HG02763 (cell line): ENCODE measurements at regions not wholly inside any gene's neighbourhood (a gene's known extent, or its start where the extent isn't known, plus 50 kb on each side); places are given as distances from the start of the nearest gene placed in this dataset.

Experiments used
- ATAC-seq: cut with Tn5 transposase; IDR thresholded peaks from one replicate; pipeline ENCODE4 v1.9.1; 2021; ENCODE audit warnings: mild to moderate bottlenecking, moderate library complexity; ENCODE audit not compliant: unreplicated experiment

DNA sequence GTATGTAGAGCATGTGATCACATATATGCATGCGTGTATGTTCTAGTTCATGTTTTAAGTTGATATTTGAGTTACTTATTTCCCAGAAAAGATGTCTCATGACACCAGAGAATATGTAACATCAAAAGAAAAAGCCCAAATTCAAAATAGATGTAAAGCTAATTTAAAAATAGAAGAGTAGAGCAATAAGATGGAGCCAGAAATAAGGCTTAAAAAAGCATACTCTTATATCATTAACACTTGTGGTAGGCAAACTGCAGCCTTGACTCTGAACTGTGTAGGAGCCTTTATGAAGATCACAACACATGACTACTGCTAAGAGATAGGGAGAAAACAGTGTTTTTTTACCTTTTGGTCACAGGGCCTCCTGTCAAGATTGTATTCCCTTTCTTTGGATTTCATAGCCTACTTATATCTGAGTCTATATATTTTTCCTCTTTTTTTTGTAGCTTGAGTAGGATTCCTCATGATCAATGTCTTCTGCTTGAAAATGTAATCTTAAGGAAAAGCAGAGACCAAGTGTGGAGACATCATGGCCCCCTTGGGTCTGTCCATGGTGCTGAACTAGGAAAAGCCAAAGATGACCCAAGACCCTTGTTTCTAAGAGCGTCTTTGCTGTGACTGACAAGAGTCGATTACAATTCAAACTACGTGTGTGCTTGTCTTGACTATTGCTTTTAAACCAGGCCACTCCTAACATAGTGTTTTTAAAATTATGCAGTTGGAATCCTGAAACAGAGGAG is 390.4 kb downstream of the SHISA9 start:
- ATAC-seq, result no peak

GRCh38 chr16:13296206-13296605 is 394.8 kb downstream of the SHISA9 start:
- ATAC-seq, result no peak

DNA sequence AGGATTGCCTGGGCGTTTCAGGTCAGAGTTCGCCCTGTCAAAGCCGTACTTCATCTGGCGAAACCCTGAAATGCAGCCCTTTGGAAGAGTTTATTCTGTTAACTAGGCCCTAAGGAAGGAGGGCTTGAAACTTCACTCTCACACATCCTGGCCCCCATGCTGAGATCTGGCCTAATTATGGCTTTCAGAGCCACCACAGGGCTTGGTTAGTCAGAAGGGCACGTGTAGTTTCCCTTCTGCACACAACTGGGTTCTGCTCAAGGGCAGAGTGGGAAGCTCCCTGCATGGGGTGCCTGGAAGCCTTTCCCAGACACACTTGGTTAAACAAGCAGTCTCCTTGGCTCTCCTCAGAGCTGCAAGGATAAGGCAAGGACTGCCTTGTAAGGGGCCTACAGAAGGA is 397.3 kb downstream of the SHISA9 start:
- no peak for ATAC-seq

DNA sequence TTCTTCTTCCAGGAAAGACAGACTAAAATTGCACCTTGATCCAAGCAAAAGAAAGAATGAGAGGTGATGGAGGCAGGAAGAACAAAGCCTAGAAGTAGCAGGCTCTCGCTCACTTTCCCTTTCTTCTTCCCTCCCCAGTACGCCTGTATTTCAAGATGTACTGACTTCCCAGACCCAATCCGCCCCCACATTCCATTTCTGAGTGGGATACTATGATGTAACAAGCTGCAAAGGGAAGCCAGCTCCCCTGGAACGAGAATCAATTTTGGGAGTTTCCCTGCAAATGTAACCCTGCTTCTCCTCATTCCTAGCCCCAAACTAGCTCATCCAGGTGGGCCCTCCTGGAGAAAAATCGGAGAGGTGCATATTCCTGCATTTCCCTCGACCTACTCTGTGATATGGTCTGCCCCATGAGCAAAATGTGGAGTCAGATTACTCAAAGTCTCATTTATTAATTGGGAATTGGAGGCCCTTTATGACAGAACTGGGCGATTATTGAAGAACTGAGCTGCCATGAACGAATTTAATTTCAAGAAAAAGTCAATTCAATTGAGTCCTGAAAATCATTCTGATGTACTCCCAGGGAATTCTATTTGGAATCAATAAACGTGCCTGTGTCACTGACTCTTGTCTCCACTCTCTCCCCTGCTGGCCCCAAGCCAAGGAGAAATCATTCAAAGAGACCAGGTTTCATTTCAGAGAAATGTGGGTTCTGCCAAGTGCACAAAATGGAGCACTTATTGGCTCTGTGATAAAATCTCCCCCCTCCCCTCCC is 398.9 kb downstream of the SHISA9 start:
- no peak for ATAC-seq

- ATAC-seq, result no peak
These were observed 403.8 kb downstream of the SHISA9 start for GRCh38 chr16:13305019-13305755.

DNA sequence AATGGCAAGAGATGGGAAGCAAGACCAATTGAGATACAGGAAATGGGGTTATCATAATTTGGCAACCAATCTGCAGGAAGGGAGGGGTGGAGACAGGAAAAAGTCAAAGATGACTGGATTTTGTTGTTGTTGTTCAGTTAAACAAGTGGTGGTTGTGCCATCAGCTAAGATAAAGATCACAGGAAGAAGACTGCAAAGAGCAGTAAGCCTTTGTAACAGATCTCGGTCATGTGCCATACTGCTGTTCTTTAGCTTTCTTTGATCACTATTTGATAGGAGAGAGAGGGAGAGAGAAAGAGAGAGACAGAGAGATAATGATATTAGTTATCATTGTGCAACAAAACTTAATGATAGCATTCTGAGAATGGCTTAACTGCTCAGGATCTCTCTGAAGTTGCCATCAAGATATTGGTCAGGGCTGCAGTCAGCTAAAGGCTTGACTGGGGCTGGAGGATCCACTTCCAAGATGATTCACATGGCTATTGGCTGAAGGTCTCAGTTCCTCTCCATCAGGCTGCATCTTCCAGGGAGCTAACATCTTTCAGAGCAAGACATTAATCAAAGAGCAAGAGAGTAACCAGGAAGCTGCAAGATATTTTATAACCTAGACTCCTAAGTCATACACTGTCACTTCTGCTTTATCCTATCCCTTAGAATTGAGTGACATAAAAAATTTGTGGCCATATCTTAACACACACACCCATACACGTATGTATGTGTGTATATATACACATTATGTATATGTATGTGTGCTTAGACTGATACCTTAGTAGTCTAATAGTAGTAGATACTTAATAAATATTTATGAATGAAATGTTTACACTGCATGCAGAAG is 405.0 kb downstream of the SHISA9 start:
- no peak for ATAC-seq

DNA sequence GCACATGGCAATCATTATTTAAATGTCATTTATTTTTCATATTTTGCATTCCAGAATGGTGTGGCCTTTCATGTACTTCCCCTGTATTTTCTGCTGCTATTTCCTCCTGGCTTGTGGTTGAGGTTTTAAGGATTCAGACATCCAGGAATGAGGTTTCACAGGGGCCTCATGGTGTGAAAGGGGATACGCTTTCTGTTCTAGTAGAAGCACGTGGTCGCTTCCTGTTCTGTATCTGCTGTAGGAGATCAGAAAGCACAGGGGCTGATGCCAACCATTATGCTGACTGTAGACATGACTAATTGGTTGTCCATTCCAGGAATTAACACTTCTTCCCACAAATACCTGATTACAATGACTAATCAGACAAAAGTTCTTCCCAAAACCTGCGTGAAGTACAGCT is 405.9 kb downstream of the SHISA9 start:
- no peak for ATAC-seq

- ATAC-seq, result no peak
These were observed 406.5 kb downstream of the SHISA9 start for GRCh38 chr16:13307851-13308250.

GRCh38 chr16:13312063-13312462 is 410.7 kb downstream of the SHISA9 start:
- no peak for ATAC-seq

DNA sequence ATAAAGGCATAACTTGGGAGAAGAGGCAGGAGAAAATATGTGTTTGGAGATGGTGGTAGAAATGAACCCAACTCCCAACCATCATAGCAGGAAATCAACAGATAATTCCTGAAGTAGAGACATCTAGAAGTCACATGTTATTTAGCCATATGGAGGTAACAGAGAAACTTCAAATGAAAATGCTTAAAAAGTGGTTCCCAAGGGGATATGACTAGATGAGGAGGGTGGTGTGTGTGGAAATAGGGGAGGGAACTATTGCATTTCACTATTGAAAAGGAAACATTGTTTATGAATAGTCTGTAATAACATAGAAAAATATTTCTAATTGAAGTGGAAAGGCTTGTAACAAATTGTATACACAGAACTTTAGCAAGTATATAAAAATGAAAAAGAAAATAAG is 412.0 kb downstream of the SHISA9 start:
- ATAC-seq, result no peak

GRCh38 chr16:13314633-13315032 is 413.2 kb downstream of the SHISA9 start:
- no peak for ATAC-seq

GRCh38 chr16:13315642-13316427 is 414.4 kb downstream of the SHISA9 start:
- no peak for ATAC-seq

DNA sequence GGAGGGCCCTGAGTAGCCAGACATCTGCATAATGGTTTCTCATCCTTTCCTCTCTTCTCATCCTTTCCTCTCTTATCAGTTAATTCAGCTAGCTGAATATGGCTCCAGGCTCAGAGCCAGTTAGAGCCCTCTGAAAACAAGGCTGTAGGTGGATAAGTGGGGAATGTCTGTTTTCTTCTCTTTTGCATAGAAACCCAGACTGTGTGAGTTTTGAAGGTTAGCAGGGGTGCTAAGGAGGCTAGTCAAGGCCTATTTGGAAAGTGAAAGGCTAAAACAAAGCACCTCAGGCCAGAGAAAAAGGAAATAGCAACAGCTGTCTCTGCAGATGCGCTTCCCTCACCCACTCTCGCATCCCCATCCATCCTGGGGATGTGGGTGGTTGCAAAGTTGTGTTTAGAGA is 420.9 kb downstream of the SHISA9 start:
- ATAC-seq, result no peak

DNA sequence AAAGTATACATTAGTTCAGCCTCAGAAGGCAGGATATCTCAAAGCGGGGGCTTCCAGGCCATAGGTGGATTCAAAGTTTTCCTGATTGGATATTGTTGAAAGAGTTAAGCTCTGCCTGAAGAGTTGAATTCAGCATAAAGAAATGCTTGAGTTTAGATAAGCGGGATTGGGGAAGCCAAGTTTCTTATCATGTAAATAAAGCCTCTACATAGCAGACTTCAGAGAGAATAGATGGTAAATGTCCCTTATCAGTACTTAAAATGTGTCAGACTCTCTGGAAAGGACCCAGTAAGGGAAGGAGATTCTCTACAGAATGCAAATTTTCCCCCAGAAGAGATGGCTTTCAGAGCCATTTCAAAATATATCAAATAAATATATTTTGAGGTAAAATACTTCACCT is 423.5 kb downstream of the SHISA9 start:
- no peak for ATAC-seq

GRCh38 chr16:13325396-13325795 is 424.0 kb downstream of the SHISA9 start:
- no peak for ATAC-seq

GRCh38 chr16:13331918-13332317 is 430.5 kb downstream of the SHISA9 start:
- no peak for ATAC-seq

GRCh38 chr16:13332713-13333255 is 431.4 kb downstream of the SHISA9 start:
- no peak for ATAC-seq

DNA sequence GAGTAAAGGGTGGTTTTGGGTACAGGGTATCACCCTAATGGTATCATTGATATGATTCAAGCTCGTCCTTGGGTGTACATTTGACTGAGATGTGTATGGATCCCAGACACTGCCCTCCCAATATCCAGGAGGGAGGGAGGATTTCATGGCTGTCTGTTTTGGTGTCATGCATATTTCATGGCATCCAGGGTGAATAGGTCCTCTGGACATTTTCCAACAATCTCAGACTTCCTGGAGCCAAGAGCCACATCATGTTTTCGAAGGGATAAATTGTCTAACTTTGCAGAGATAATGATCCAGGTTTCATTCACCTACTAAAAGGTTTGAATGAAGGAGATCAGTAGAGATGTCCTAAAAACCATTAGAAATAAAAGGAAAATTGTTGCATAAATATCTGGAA is 431.9 kb downstream of the SHISA9 start:
- ATAC-seq, result no peak

DNA sequence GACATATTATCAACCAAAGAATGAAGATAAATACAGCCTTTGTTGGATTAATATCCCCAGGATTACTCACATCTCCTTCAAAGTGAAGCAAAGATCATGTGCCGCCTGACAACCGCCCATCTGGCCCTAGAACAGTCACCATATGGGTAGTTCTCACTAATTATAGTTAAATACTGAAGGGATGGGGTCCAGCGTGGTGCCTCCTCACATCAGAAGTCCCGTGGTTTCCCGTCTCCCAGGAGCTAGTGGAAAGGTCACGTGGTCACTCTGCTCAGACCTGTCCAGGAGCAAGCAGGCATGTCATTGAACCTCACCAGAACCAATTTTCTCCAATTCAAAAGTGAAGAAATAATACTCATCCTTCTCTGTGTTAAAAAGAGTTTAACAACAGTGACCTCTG is 434.5 kb downstream of the SHISA9 start:
- ATAC-seq, result no peak

GRCh38 chr16:13336335-13336734 is 434.9 kb downstream of the SHISA9 start:
- no peak for ATAC-seq
